ENCODE measurements at regions not wholly inside any gene's neighbourhood (a gene's known extent, or its start where the extent isn't known, plus 50 kb on each side); places are given as distances from the start of the nearest gene placed in this dataset.
A peak's percentile ranks its signal among the peaks of the same experiment; 100 is the strongest.
"Not testable (repeated sequence)": the region's sequence is repeated elsewhere in the genome, so short reads cannot be mapped to it uniquely, and the experiment has no call there.

- in situ Hi-C loops (cut with HindIII; ENCODE audit: low pct_unique_long_range_greater_than_20kb, low sequenced_read_pairs), result no loop called here
- DNase-seq (ENCODE audit: low read depth, low spot score), result no peak
Observed at GRCh38 chr3:68676136-68676535, 256.2 kb downstream of the TAFA4 start.

GRCh38 chr3:68667346-68667745 is 265.0 kb downstream of the TAFA4 start:
- in situ Hi-C loops (cut with HindIII; ENCODE audit: low pct_unique_long_range_greater_than_20kb, low sequenced_read_pairs), result no loop called here
- no peak for DNase-seq (ENCODE audit: low read depth, low spot score)

GRCh38 chr3:68666429-68667136 is 265.8 kb downstream of the TAFA4 start:
- in situ Hi-C loops (cut with HindIII; ENCODE audit: low pct_unique_long_range_greater_than_20kb, low sequenced_read_pairs), result no loop called here
- no peak for DNase-seq (ENCODE audit: low read depth, low spot score)

- in situ Hi-C loops (cut with HindIII; ENCODE audit: low pct_unique_long_range_greater_than_20kb, low sequenced_read_pairs), result no loop called here
- DNase-seq (ENCODE audit: low read depth, low spot score), result no peak
Observed at GRCh38 chr3:68664276-68664675, 268.1 kb downstream of the TAFA4 start.

- no peak for DNase-seq (ENCODE audit: low read depth, low spot score)
- in situ Hi-C loops (cut with HindIII; ENCODE audit: low pct_unique_long_range_greater_than_20kb, low sequenced_read_pairs), result no loop called here
Observed at GRCh38 chr3:68662176-68662575, 270.2 kb downstream of the TAFA4 start.

- DNase-seq (ENCODE audit: low read depth, low spot score); in situ Hi-C loops (cut with HindIII; ENCODE audit: low pct_unique_long_range_greater_than_20kb, low sequenced_read_pairs): not testable (repeated sequence)
Observed at GRCh38 chr3:68650657-68651056, 281.7 kb downstream of the TAFA4 start.

- in situ Hi-C loops (cut with HindIII; ENCODE audit: low pct_unique_long_range_greater_than_20kb, low sequenced_read_pairs), result no loop called here
- DNase-seq (ENCODE audit: low read depth, low spot score), result no peak
Observed at GRCh38 chr3:68648494-68648893, 283.9 kb downstream of the TAFA4 start.

GRCh38 chr3:68631850-68632545 is 300.3 kb downstream of the TAFA4 start:
- in situ Hi-C loops (cut with HindIII; ENCODE audit: low pct_unique_long_range_greater_than_20kb, low sequenced_read_pairs), result no loop called here
- DNase-seq (ENCODE audit: low read depth, low spot score), result no peak

GRCh38 chr3:68620211-68620610 is 312.1 kb downstream of the TAFA4 start:
- peak; percentile 10 for DNase-seq (ENCODE audit: low read depth, low spot score)
- in situ Hi-C loops (cut with HindIII; ENCODE audit: low pct_unique_long_range_greater_than_20kb, low sequenced_read_pairs), result no loop called here

- no peak for DNase-seq (ENCODE audit: low read depth, low spot score)
- in situ Hi-C loops (cut with HindIII; ENCODE audit: low pct_unique_long_range_greater_than_20kb, low sequenced_read_pairs), result no loop called here
Observed at GRCh38 chr3:68614087-68614486, 318.3 kb downstream of the TAFA4 start.

GRCh38 chr3:68571321-68571720 is 361.0 kb downstream of the TAFA4 start:
- in situ Hi-C loops (cut with HindIII; ENCODE audit: low pct_unique_long_range_greater_than_20kb, low sequenced_read_pairs), result no loop called here
- DNase-seq (ENCODE audit: low read depth, low spot score), result no peak

- in situ Hi-C loops (cut with HindIII; ENCODE audit: low pct_unique_long_range_greater_than_20kb, low sequenced_read_pairs), result no loop called here
- no peak for DNase-seq (ENCODE audit: low read depth, low spot score)
Observed at GRCh38 chr3:68560728-68561127, 371.6 kb downstream of the TAFA4 start.

- in situ Hi-C loops (cut with HindIII; ENCODE audit: low pct_unique_long_range_greater_than_20kb, low sequenced_read_pairs), result no loop called here
- DNase-seq (ENCODE audit: low read depth, low spot score), result no peak
Observed at GRCh38 chr3:68535782-68536181, 396.6 kb downstream of the TAFA4 start.

GRCh38 chr3:68523330-68523729 is 409.0 kb downstream of the TAFA4 start:
- no peak for DNase-seq (ENCODE audit: low read depth, low spot score)
- in situ Hi-C loops (cut with HindIII; ENCODE audit: low pct_unique_long_range_greater_than_20kb, low sequenced_read_pairs), result no loop called here

GRCh38 chr3:68515237-68515636 is 417.1 kb downstream of the TAFA4 start:
- in situ Hi-C loops (cut with HindIII; ENCODE audit: low pct_unique_long_range_greater_than_20kb, low sequenced_read_pairs), result no loop called here
- no peak for DNase-seq (ENCODE audit: low read depth, low spot score)

GRCh38 chr3:68504201-68504600 is 428.1 kb downstream of the TAFA4 start:
- in situ Hi-C loops (cut with HindIII; ENCODE audit: low pct_unique_long_range_greater_than_20kb, low sequenced_read_pairs), result no loop called here
- DNase-seq (ENCODE audit: low read depth, low spot score), result no peak

- DNase-seq (ENCODE audit: low read depth, low spot score); in situ Hi-C loops (cut with HindIII; ENCODE audit: low pct_unique_long_range_greater_than_20kb, low sequenced_read_pairs): not testable (repeated sequence)
Observed at GRCh38 chr3:68485845-68486244, 446.5 kb downstream of the TAFA4 start.

- in situ Hi-C loops (cut with HindIII; ENCODE audit: low pct_unique_long_range_greater_than_20kb, low sequenced_read_pairs), result no loop called here
Observed at GRCh38 chr3:68485051-68485450, 447.3 kb downstream of the TAFA4 start.

GRCh38 chr3:68483601-68484000 is 448.7 kb downstream of the TAFA4 start:
- no peak for DNase-seq (ENCODE audit: low read depth, low spot score)
- in situ Hi-C loops (cut with HindIII; ENCODE audit: low pct_unique_long_range_greater_than_20kb, low sequenced_read_pairs), result no loop called here

More at GRCh38 chr3:68485051-68485450, 447.3 kb downstream of the TAFA4 start:
- DNase-seq (ENCODE audit: low read depth, low spot score), result no peak
